ENCODE measurements at regions not wholly inside any gene's neighbourhood (a gene's known extent, or its start where the extent isn't known, plus 50 kb on each side); places are given as distances from the start of the nearest gene placed in this dataset.

GRCh38 chr15:93706495-93707292 lies 524.7 kb upstream of the MCTP2 start:
- TF ChIP-seq NFE2L2 (IDR thresholded peaks at IDR 0.05; ENCODE audit: low read depth, low read length), result no peak
- TF ChIP-seq POLR2A (IDR thresholded peaks at IDR 0.05; ENCODE audit: low read depth, low read length), result no peak
- TF ChIP-seq, protein P1, sequence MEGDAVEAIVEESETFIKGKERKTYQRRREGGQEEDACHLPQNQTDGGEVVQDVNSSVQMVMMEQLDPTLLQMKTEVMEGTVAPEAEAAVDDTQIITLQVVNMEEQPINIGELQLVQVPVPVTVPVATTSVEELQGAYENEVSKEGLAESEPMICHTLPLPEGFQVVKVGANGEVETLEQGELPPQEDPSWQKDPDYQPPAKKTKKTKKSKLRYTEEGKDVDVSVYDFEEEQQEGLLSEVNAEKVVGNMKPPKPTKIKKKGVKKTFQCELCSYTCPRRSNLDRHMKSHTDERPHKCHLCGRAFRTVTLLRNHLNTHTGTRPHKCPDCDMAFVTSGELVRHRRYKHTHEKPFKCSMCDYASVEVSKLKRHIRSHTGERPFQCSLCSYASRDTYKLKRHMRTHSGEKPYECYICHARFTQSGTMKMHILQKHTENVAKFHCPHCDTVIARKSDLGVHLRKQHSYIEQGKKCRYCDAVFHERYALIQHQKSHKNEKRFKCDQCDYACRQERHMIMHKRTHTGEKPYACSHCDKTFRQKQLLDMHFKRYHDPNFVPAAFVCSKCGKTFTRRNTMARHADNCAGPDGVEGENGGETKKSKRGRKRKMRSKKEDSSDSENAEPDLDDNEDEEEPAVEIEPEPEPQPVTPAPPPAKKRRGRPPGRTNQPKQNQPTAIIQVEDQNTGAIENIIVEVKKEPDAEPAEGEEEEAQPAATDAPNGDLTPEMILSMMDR (conservative IDR thresholded peaks at IDR 0.05; ENCODE audit: low read depth, low read length), result no peak
- no peak for TF ChIP-seq CEBPB (IDR thresholded peaks at IDR 0.05; ENCODE audit: low read depth, low read length)
- no peak for TF ChIP-seq FOS (IDR thresholded peaks at IDR 0.05; ENCODE audit: low read depth, low read length)
- TF ChIP-seq RFX5 (IDR thresholded peaks at IDR 0.05; ENCODE audit: low read depth, low read length), result no peak
- TF ChIP-seq RCOR1 (IDR thresholded peaks at IDR 0.05; ENCODE audit: insufficient replicate concordance, low read length), result no peak
- no peak for TF ChIP-seq RAD21 (IDR thresholded peaks at IDR 0.05; ENCODE audit: low read length)
- TF ChIP-seq USF2 (IDR thresholded peaks at IDR 0.05; ENCODE audit: low read depth, low read length), result no peak
- TF ChIP-seq MAZ (IDR thresholded peaks at IDR 0.05; ENCODE audit: borderline replicate concordance, low read depth, low read length), result no peak
- no peak for TF ChIP-seq MAFK (IDR thresholded peaks at IDR 0.05; ENCODE audit: low read depth, low read length)
